ENCODE measurements at regions not wholly inside any gene's neighbourhood (a gene's known extent, or its start where the extent isn't known, plus 50 kb on each side); places are given as distances from the start of the nearest gene placed in this dataset.

GRCh38 chr7:119197172-119197876 is 972.8 kb downstream of the ANKRD7 start:
- no peak for DNase-seq
- in situ Hi-C loops (cut with HindIII; ENCODE audit: low pct_ligation_motif_present, low sequenced_read_pairs), result no loop called here

GRCh38 chr7:119197877-119198527 is 973.5 kb downstream of the ANKRD7 start:
- Histone ChIP-seq H3K27ac (no peak overlapping the region), H3K36me3 (replicated peaks) (no peaks in the 10 kb centered on the region), H3K4me3 (ENCODE audit: low read depth, low read length) (no peak overlapping the region), H3K27me3 (replicated peaks) (no peaks in the 10 kb centered on the region)
- DNase-seq, result peak; percentile 64
- TF ChIP-seq, protein P1, sequence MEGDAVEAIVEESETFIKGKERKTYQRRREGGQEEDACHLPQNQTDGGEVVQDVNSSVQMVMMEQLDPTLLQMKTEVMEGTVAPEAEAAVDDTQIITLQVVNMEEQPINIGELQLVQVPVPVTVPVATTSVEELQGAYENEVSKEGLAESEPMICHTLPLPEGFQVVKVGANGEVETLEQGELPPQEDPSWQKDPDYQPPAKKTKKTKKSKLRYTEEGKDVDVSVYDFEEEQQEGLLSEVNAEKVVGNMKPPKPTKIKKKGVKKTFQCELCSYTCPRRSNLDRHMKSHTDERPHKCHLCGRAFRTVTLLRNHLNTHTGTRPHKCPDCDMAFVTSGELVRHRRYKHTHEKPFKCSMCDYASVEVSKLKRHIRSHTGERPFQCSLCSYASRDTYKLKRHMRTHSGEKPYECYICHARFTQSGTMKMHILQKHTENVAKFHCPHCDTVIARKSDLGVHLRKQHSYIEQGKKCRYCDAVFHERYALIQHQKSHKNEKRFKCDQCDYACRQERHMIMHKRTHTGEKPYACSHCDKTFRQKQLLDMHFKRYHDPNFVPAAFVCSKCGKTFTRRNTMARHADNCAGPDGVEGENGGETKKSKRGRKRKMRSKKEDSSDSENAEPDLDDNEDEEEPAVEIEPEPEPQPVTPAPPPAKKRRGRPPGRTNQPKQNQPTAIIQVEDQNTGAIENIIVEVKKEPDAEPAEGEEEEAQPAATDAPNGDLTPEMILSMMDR (IDR thresholded peaks at IDR 0.05; ENCODE audit: low read depth, low read length, missing control alignments), result peak; percentile 84
- in situ Hi-C loops (cut with HindIII; ENCODE audit: low pct_ligation_motif_present, low sequenced_read_pairs), result no loop called here

More at GRCh38 chr7:119197172-119197876, 972.8 kb downstream of the ANKRD7 start:
- no peak overlapping the region for H3K27ac ChIP-seq
- no peaks in the 10 kb centered on the region for H3K36me3 ChIP-seq (replicated peaks)
- no peak overlapping the region for H3K4me3 ChIP-seq (ENCODE audit: low read depth, low read length)
- TF ChIP-seq, protein P1 (IDR thresholded peaks at IDR 0.05; ENCODE audit: low read depth, low read length, missing control alignments), result no peak
- no peaks in the 10 kb centered on the region for H3K27me3 ChIP-seq (replicated peaks)

- H3K4me3 ChIP-seq (ENCODE audit: low read depth, low read length), result no peak overlapping the region
- H3K27ac ChIP-seq, result no peak overlapping the region
- no peaks in the 10 kb centered on the region for H3K36me3 ChIP-seq (replicated peaks)
- in situ Hi-C loops (cut with HindIII; ENCODE audit: low pct_ligation_motif_present, low sequenced_read_pairs), result no loop called here
- TF ChIP-seq, protein P1 (IDR thresholded peaks at IDR 0.05; ENCODE audit: low read depth, low read length, missing control alignments), result no peak
- H3K27me3 ChIP-seq (replicated peaks), result no peaks in the 10 kb centered on the region
- no peak for DNase-seq
Observed at GRCh38 chr7:119219663-119220062, 995.2 kb downstream of the ANKRD7 start.

- in situ Hi-C loops (cut with HindIII; ENCODE audit: low pct_ligation_motif_present, low sequenced_read_pairs), result no loop called here
- TF ChIP-seq, protein P1 (IDR thresholded peaks at IDR 0.05; ENCODE audit: low read depth, low read length, missing control alignments), result no peak
- Histone ChIP-seq H3K27me3 (replicated peaks) (no peaks in the 10 kb centered on the region), H3K27ac (no peak overlapping the region), H3K4me3 (ENCODE audit: low read depth, low read length) (no peak overlapping the region), H3K36me3 (replicated peaks) (no peaks in the 10 kb centered on the region)
- no peak for DNase-seq
Observed at GRCh38 chr7:119223930-119224329, 999.4 kb downstream of the ANKRD7 start.

GRCh38 chr7:119228482-119228881 is 1004.0 kb downstream of the ANKRD7 start:
- Histone ChIP-seq H3K36me3 (replicated peaks) (no peaks in the 10 kb centered on the region), H3K4me3 (ENCODE audit: low read depth, low read length) (no peak overlapping the region), H3K27ac (no peak overlapping the region), H3K27me3 (replicated peaks) (no peaks in the 10 kb centered on the region)
- no peak for DNase-seq
- in situ Hi-C loops (cut with HindIII; ENCODE audit: low pct_ligation_motif_present, low sequenced_read_pairs), result no loop called here
- TF ChIP-seq, protein P1 (IDR thresholded peaks at IDR 0.05; ENCODE audit: low read depth, low read length, missing control alignments), result no peak

All from brain microvascular endothelial cell (primary cell).